ENCODE measurements at regions not wholly inside any gene's neighbourhood (a gene's known extent, or its start where the extent isn't known, plus 50 kb on each side); places are given as distances from the start of the nearest gene placed in this dataset.

DNA sequence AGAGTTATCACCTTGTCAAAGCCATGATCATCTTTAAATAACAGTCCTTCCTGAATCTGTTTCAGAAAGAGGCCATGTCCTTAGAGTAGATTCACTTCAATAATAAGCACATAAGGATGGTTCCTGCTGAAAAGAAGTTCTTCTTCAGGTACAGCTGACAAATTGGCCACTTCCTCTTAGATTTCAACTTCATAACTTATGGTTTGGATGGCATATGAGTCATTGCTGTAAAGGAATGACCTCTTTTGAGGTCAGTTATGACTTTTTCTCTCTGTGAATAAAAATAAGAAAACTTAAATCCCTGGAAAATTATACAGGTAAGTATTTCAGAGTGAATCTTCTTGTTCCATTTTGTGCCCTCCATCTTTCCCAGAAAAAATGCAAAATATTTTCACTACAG is 555.3 kb upstream of the ZNF462 start:
- TF ChIP-seq, protein P1, sequence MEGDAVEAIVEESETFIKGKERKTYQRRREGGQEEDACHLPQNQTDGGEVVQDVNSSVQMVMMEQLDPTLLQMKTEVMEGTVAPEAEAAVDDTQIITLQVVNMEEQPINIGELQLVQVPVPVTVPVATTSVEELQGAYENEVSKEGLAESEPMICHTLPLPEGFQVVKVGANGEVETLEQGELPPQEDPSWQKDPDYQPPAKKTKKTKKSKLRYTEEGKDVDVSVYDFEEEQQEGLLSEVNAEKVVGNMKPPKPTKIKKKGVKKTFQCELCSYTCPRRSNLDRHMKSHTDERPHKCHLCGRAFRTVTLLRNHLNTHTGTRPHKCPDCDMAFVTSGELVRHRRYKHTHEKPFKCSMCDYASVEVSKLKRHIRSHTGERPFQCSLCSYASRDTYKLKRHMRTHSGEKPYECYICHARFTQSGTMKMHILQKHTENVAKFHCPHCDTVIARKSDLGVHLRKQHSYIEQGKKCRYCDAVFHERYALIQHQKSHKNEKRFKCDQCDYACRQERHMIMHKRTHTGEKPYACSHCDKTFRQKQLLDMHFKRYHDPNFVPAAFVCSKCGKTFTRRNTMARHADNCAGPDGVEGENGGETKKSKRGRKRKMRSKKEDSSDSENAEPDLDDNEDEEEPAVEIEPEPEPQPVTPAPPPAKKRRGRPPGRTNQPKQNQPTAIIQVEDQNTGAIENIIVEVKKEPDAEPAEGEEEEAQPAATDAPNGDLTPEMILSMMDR (IDR thresholded peaks at IDR 0.05), result no peak
- ATAC-seq (ENCODE audit: insufficient number of reproducible peaks, low FRiP score, low read depth) (no peak), DNase-seq (ENCODE audit: low spot score) (no peak)
- H3K27me3 ChIP-seq (replicated peaks; ENCODE audit: insufficient read depth), result no peaks in the 10 kb centered on the region
- H3K4me1 ChIP-seq (ENCODE audit: control insufficient read depth in 1 of 2, low read depth in 2 of 2), result no peaks in the 10 kb centered on the region
- H3K27ac ChIP-seq, result no peak overlapping the region
- H3K4me3 ChIP-seq, result no peak overlapping the region
- no peaks in the 10 kb centered on the region for H3K36me3 ChIP-seq
- H3K9me3 ChIP-seq, result no peaks in the 10 kb centered on the region

DNA sequence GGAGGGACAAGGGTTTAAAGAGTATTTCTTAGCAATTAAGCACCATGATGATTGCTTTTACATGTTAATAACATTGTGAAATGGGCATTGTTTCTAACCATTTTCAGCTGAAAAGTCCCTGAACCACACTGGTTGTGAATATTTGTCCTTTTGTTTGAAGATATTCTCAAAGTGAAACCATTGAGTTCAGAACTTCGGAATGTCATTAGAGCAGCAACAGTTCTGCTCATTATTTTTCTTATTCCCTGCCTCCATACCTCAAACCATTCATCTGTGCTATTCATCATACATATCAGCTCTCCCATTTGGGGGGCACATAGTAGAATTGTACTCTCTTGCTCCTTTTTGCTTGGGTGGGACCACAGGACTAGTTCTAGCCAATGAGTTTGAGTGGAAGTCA is 553.0 kb upstream of the ZNF462 start:
- Histone ChIP-seq H3K27ac (no peak overlapping the region), H3K4me3 (no peak overlapping the region), H3K36me3 (no peaks in the 10 kb centered on the region), H3K4me1 (ENCODE audit: control insufficient read depth in 1 of 2, low read depth in 2 of 2) (no peaks in the 10 kb centered on the region), H3K9me3 (no peaks in the 10 kb centered on the region), H3K27me3 (replicated peaks; ENCODE audit: insufficient read depth) (no peaks in the 10 kb centered on the region)
- DNase-seq (ENCODE audit: low spot score) (no peak), ATAC-seq (ENCODE audit: insufficient number of reproducible peaks, low FRiP score, low read depth) (no peak)
- TF ChIP-seq, protein P1 (IDR thresholded peaks at IDR 0.05), result no peak

DNA sequence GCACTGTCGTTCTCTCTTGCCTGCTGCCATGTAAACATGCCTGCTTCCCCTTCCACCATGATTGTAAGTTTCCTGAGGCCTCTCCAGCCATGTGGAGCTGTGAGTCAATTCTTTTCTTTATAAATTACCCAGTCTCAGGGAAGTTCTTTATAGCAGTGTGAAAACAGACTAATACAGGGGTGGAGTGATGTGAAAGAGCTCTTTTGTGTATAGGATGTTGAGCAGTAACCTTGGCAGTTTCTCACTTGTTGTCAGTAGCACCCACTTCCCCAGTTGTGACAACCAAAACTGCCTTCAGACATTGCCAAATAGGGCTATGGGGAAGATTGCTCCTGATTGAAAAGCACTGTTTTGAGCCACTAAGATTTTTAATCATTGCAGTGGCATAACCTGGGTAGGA is 552.2 kb upstream of the ZNF462 start:
- Histone ChIP-seq H3K4me3 (no peak overlapping the region), H3K27ac (no peak overlapping the region)
- no peak for ATAC-seq (ENCODE audit: insufficient number of reproducible peaks, low FRiP score, low read depth)

DNA sequence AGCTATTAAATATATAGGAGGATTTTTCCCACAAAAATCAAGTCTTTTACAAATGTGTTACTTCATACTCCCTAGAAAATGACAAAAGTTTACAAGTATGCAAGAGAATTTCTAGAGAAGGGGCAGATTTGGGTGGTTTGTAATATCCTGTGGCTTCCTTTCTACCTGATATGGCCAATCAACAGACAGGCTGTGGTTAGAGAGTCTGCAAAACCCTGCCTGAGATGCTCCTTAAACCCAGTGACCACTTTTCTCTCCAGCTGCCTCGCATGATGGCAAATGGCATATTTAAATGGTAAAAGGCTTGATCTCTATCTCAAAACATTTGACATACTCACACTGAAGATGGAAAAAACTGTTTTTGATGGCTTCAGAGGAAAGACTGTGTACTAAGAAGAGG is 550.1 kb upstream of the ZNF462 start:
- no peak overlapping the region for H3K4me3 ChIP-seq
- no peak for ATAC-seq (ENCODE audit: insufficient number of reproducible peaks, low FRiP score, low read depth)
- H3K4me1 ChIP-seq (ENCODE audit: control insufficient read depth in 1 of 2, low read depth in 2 of 2), result no peaks in the 10 kb centered on the region
- no peaks in the 10 kb centered on the region for H3K9me3 ChIP-seq
- TF ChIP-seq, protein P1 (IDR thresholded peaks at IDR 0.05), result no peak
- H3K27me3 ChIP-seq (replicated peaks; ENCODE audit: insufficient read depth), result no peaks in the 10 kb centered on the region
- DNase-seq (ENCODE audit: low spot score), result no peak
- no peak overlapping the region for H3K27ac ChIP-seq
- no peaks in the 10 kb centered on the region for H3K36me3 ChIP-seq

More for the DNA sequence above, 552.2 kb upstream of the ZNF462 start:
- TF ChIP-seq, protein P1 (IDR thresholded peaks at IDR 0.05), result no peak
- H3K36me3 ChIP-seq, result no peaks in the 10 kb centered on the region
- no peaks in the 10 kb centered on the region for H3K4me1 ChIP-seq (ENCODE audit: control insufficient read depth in 1 of 2, low read depth in 2 of 2)
- H3K9me3 ChIP-seq, result no peaks in the 10 kb centered on the region
- DNase-seq (ENCODE audit: low spot score), result no peak
- H3K27me3 ChIP-seq (replicated peaks; ENCODE audit: insufficient read depth), result no peaks in the 10 kb centered on the region

DNA sequence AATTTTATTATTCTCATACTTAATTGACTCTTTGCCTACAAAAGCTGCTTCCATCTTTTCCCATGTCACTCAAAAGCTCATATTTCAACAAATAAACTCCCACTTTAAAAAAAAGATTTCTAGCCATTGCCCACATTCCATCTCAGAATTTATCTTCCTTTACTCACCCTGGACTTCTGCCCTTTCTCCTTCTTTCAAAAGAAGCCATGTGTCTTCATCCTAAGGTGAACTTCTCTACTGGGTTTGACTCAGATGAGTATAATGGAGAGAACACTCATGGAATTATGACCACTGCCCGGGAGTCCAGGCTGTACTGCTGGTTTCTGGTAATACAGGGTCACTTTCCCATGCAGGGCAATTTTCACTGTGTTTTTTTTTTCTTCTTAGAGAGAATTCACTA is 548.5 kb upstream of the ZNF462 start:
- no peaks in the 10 kb centered on the region for H3K9me3 ChIP-seq
- no peaks in the 10 kb centered on the region for H3K36me3 ChIP-seq
- H3K4me3 ChIP-seq, result no peak overlapping the region
- no peak overlapping the region for H3K27ac ChIP-seq
- ATAC-seq (ENCODE audit: insufficient number of reproducible peaks, low FRiP score, low read depth) (no peak), DNase-seq (ENCODE audit: low spot score) (no peak)
- no peaks in the 10 kb centered on the region for H3K27me3 ChIP-seq (replicated peaks; ENCODE audit: insufficient read depth)
- H3K4me1 ChIP-seq (ENCODE audit: control insufficient read depth in 1 of 2, low read depth in 2 of 2), result no peaks in the 10 kb centered on the region
- TF ChIP-seq, protein P1 (IDR thresholded peaks at IDR 0.05), result no peak
